ENCODE measurements at regions not wholly inside any gene's neighbourhood (a gene's known extent, or its start where the extent isn't known, plus 50 kb on each side); places are given as distances from the start of the nearest gene placed in this dataset.

DNA sequence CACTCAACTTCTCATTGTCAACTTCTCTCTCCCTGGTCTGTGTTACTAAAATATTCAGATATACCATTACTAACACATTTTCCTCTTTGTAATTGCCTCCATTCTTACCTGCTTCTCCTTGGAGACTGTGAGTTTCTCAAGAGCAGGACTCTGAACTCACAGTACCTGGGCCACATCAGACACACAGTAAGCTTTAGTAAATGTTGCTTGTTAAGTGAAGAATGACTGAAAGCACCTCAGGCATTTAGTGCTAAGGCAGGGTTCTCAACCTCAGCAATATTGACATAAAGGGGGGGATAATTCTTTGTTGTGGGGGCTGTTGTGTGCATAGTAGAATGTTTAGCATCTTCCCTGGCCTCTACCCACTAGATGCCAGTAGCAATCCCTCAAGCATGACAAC lies 72.0 kb upstream of the RAB11FIP2 start:
- TF ChIP-seq, protein P1, sequence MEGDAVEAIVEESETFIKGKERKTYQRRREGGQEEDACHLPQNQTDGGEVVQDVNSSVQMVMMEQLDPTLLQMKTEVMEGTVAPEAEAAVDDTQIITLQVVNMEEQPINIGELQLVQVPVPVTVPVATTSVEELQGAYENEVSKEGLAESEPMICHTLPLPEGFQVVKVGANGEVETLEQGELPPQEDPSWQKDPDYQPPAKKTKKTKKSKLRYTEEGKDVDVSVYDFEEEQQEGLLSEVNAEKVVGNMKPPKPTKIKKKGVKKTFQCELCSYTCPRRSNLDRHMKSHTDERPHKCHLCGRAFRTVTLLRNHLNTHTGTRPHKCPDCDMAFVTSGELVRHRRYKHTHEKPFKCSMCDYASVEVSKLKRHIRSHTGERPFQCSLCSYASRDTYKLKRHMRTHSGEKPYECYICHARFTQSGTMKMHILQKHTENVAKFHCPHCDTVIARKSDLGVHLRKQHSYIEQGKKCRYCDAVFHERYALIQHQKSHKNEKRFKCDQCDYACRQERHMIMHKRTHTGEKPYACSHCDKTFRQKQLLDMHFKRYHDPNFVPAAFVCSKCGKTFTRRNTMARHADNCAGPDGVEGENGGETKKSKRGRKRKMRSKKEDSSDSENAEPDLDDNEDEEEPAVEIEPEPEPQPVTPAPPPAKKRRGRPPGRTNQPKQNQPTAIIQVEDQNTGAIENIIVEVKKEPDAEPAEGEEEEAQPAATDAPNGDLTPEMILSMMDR (IDR thresholded peaks at IDR 0.05), result no peak
- no peak for TF ChIP-seq POLR2A (IDR thresholded peaks at IDR 0.05)

All from prostate gland (tissue), 2 donors.